ENCODE measurements at regions not wholly inside any gene's neighbourhood (a gene's known extent, or its start where the extent isn't known, plus 50 kb on each side); places are given as distances from the start of the nearest gene placed in this dataset.

DNA sequence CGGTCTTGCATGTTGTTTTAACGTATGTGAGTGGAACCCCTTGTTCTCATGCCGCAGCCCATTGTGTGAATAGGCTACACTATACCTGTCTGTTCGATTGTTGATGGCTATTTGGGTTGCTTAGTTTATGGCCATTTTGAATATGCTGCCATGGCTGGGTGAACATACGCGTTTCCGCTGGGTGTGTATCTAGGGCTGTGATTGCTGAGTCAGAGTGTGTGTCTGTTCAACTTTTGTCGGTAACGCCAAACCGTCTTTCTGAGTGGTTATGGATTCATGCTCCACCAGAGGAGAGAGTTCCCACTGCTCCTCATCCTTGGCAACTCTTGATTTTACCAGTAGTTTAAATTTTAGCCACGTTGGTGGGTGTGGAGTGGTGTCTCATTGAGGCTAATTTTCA, 77.0 kb downstream of the METRNL start:
- Histone ChIP-seq H3K4me1 (ENCODE audit: insufficient read depth, low read length) (no peaks in the 10 kb centered on the region), H3K27me3 (ENCODE audit: insufficient read depth, low read length, poor library complexity) (peaks cover 11% of the 10 kb centered on the region), H3K9ac (ENCODE audit: low read depth, low read length) (no peak overlapping the region), H3K27ac (ENCODE audit: low read length) (no peak overlapping the region), H3K36me3 (ENCODE audit: insufficient read depth, low read length) (no peaks in the 10 kb centered on the region), H3K79me2 (ENCODE audit: insufficient read depth, low read length) (no peaks in the 10 kb centered on the region), H4K20me1 (ENCODE audit: insufficient read depth, low read length) (peaks cover 4% of the 10 kb centered on the region), H3K4me3 (ENCODE audit: low read depth in 1 of 2, low read length in 2 of 2) (no peak overlapping the region), H3K9me3 (ENCODE audit: insufficient read depth, low read length, severe bottlenecking) (no peaks in the 10 kb centered on the region), H2AFZ (ENCODE audit: low read depth, low read length) (no peak overlapping the region), H3K4me2 (ENCODE audit: insufficient read depth, low read length) (no peak overlapping the region)
- DNase-seq = no peak
- no peak for ATAC-seq (ENCODE audit: insufficient read depth, low read depth)
- TF ChIP-seq, protein P1, sequence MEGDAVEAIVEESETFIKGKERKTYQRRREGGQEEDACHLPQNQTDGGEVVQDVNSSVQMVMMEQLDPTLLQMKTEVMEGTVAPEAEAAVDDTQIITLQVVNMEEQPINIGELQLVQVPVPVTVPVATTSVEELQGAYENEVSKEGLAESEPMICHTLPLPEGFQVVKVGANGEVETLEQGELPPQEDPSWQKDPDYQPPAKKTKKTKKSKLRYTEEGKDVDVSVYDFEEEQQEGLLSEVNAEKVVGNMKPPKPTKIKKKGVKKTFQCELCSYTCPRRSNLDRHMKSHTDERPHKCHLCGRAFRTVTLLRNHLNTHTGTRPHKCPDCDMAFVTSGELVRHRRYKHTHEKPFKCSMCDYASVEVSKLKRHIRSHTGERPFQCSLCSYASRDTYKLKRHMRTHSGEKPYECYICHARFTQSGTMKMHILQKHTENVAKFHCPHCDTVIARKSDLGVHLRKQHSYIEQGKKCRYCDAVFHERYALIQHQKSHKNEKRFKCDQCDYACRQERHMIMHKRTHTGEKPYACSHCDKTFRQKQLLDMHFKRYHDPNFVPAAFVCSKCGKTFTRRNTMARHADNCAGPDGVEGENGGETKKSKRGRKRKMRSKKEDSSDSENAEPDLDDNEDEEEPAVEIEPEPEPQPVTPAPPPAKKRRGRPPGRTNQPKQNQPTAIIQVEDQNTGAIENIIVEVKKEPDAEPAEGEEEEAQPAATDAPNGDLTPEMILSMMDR (IDR thresholded peaks at IDR 0.05; ENCODE audit: borderline replicate concordance, extremely low read depth, low read length, poor library complexity, severe bottlenecking) = no peak
- no peak for TF ChIP-seq EZH2 (IDR thresholded peaks at IDR 0.05; ENCODE audit: borderline replicate concordance, low read depth, low read length, severe bottlenecking)

DNA sequence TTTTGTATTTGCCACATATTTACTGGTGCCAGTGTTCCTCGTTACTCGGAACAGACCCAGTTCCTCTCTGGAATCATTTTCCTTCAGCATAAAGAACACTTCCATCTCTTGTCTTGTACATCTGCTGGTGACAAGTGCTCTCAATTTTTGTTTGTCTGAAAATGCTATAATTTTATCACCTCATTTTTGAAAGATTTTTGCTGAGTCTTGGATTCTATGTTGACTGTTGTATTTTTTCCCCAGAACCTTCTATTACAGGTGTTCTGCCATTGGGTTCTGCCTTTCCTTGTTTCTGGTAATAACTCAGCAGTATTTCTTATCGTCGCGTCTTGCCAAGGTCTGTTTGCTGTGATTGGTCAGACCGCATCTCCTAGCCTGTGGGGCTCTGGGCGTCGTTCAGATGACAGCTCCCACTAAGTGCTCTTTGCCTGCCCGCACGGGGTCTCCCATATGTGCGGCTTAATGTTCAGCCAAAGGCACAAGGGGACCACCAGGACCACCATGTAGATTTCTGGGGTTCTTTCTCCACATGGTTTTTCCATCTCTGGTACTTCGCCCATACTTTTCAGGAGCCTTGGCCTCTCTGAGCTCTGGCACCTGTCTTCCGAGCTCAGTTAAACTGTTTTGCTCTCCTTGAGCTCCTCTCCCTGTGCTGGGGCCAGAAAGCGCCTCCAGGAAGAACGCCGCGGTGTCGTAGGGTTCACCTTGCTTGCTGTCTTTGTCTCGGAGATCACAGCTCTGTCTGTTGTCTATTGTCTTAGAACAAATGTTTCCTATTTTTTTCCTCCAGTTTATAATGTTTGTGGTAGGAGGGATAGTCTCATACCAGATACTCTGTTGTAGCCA, 80.0 kb downstream of the METRNL start:
- ATAC-seq (ENCODE audit: insufficient read depth, low read depth) (no peak), DNase-seq (no peak)
- H3K79me2 ChIP-seq (ENCODE audit: insufficient read depth, low read length) = no peaks in the 10 kb centered on the region
- TF ChIP-seq EZH2 (IDR thresholded peaks at IDR 0.05; ENCODE audit: borderline replicate concordance, low read depth, low read length, severe bottlenecking) = no peak
- TF ChIP-seq, protein P1 (IDR thresholded peaks at IDR 0.05; ENCODE audit: borderline replicate concordance, extremely low read depth, low read length, poor library complexity, severe bottlenecking) = no peak
- H3K27ac ChIP-seq (ENCODE audit: low read length) = no peak overlapping the region
- H3K9me3 ChIP-seq (ENCODE audit: insufficient read depth, low read length, severe bottlenecking) = no peaks in the 10 kb centered on the region
- no peaks in the 10 kb centered on the region for H3K36me3 ChIP-seq (ENCODE audit: insufficient read depth, low read length)
- H3K9ac ChIP-seq (ENCODE audit: low read depth, low read length) = no peak overlapping the region
- peaks cover 16% of the 10 kb centered on the region for H3K27me3 ChIP-seq (ENCODE audit: insufficient read depth, low read length, poor library complexity)
- 0 out of 2 replicates have a peak, but pooled peaks cover 4% of the 10 kb centered on the region for H4K20me1 ChIP-seq (ENCODE audit: insufficient read depth, low read length)
- no peak overlapping the region for H3K4me3 ChIP-seq (ENCODE audit: low read depth in 1 of 2, low read length in 2 of 2)
- no peak overlapping the region for H2AFZ ChIP-seq (ENCODE audit: low read depth, low read length)
- H3K4me2 ChIP-seq (ENCODE audit: insufficient read depth, low read length) = no peak overlapping the region
- H3K4me1 ChIP-seq (ENCODE audit: insufficient read depth, low read length) = no peaks in the 10 kb centered on the region

DNA sequence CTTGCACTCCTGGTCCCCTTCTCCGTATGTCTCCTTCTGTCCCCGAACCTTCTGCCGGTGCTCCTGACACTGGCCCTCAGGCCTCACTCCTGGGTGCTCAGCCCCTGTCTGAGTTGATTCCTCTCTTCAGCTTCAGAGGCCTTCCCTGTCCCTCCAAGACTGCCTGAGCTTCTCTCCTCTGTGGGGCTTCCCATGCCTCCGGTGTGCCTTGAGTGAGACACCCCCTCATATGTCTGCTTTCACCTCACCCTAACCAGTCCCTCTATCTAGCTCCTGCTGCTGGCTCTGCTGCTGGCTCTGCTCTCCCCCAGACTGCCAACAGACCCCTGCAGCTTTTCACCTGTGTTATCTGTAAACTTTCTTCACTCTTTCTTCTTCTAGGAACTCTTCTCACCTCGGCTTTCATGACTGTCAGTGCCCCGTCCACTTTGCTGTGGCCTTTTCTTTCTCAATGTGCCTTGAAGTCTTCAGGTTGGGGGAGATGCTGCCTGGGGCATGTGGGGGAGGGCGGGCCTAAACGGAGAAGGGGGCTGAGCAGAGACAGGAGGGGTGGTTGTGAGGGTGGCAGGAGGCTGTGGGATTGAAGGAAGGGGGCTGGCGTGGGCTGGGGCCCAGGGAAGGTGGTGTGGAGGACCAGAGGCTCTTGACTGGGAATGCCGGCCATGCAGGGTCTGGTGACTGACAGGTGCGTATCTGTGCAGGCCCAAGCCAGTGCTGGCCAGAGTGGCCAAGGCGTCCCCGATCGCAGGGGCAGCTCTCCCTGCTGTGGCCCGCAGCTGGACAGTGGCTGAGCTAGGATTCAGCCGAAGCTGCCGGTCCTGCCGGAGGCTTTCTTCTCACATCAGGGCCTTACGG, 81.3 kb downstream of the METRNL start:
- no peak overlapping the region for H3K4me2 ChIP-seq (ENCODE audit: insufficient read depth, low read length)
- no peaks in the 10 kb centered on the region for H3K36me3 ChIP-seq (ENCODE audit: insufficient read depth, low read length)
- 0 out of 2 replicates have a peak, but pooled peaks cover 1% of the 10 kb centered on the region for H4K20me1 ChIP-seq (ENCODE audit: insufficient read depth, low read length)
- H3K27ac ChIP-seq (ENCODE audit: low read length) = no peak overlapping the region
- H3K79me2 ChIP-seq (ENCODE audit: insufficient read depth, low read length) = no peaks in the 10 kb centered on the region
- H3K9me3 ChIP-seq (ENCODE audit: insufficient read depth, low read length, severe bottlenecking) = no peaks in the 10 kb centered on the region
- no peaks in the 10 kb centered on the region for H3K4me1 ChIP-seq (ENCODE audit: insufficient read depth, low read length)
- peaks cover 10% of the 10 kb centered on the region for H3K27me3 ChIP-seq (ENCODE audit: insufficient read depth, low read length, poor library complexity)
- DNase-seq (no peak), ATAC-seq (ENCODE audit: insufficient read depth, low read depth) (no peak)
- H3K4me3 ChIP-seq (ENCODE audit: low read depth in 1 of 2, low read length in 2 of 2) = no peak overlapping the region
- no peak overlapping the region for H3K9ac ChIP-seq (ENCODE audit: low read depth, low read length)
- TF ChIP-seq, protein P1 (IDR thresholded peaks at IDR 0.05; ENCODE audit: borderline replicate concordance, extremely low read depth, low read length, poor library complexity, severe bottlenecking) = no peak
- H2AFZ ChIP-seq (ENCODE audit: low read depth, low read length) = no peak overlapping the region

Data from DND-41 (cell line).